Stimulated activated naive CD8-positive, alpha-beta T cell treated with anti-CD3 and anti-CD28 coated beads, Interleukin-15, amount 100 ng/mL, for 72 hours (primary cell): ENCODE measurements at regions not wholly inside any gene's neighbourhood (a gene's known extent, or its start where the extent isn't known, plus 50 kb on each side); places are given as distances from the start of the nearest gene placed in this dataset.

ENCODE experiments used
- ATAC-seq: fragments of 150-1000 bp; cut with Tn5 transposase; 2 replicates; pipeline ENCODE4 v1.10.0; 2021; ENCODE audit warnings: mild to moderate bottlenecking, moderate library complexity
- DNase-seq, 2 donors: peaks; one replicate each; pipeline ENCODE4 v3.0.0; 2021 to 2022
- H3K27ac Mint-ChIP-seq, 2 donors: one replicate each; pipeline ENCODE4 v1.8.0; 2022; ENCODE audit warnings: mild to moderate bottlenecking in 2 of 2, mixed read lengths in 2 of 2, moderate library complexity in 2 of 2
- H3K27me3 Mint-ChIP-seq: one replicate; pipeline ENCODE4 v1.8.0; 2022; ENCODE audit warnings: mixed read lengths
- H3K4me1 Mint-ChIP-seq: one replicate; pipeline ENCODE4 v1.8.0; 2022; ENCODE audit warnings: mild to moderate bottlenecking, mixed read lengths
- H3K4me3 Mint-ChIP-seq, 2 donors: one replicate each; pipeline ENCODE4 v1.8.0; 2022; ENCODE audit warnings: mild to moderate bottlenecking in 2 of 2, mixed read lengths in 2 of 2, moderate library complexity in 1 of 2
- H3K9me3 Mint-ChIP-seq, 2 donors: one replicate each; pipeline ENCODE4 v1.8.0; 2022; ENCODE audit warnings: mixed read lengths in 2 of 2

DNA sequence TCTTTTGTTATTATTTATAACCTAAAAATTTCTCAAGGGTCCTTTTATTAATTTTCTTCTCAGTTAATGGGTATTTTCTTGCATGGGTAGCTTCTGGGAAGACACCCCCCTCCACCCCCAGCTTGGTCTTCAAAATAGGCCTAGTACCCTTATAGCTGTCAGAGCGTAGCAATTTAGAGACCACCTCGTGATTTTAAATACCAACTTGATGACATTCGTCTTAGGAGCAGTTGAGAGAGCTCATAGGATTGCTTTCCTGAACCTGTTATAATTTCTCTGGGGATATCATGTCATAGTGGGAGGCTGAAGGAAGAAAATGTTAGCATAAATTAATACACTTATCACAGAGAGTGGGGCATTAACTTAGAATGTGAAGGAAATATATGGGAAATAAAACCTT, 83.1 kb upstream of the MLIP start:
- Mint-ChIP-seq H3K27ac (no peak overlapping the region), H3K9me3 (no peaks in the 10 kb centered on the region), H3K4me3 (no peak overlapping the region), H3K4me1 (no peaks in the 10 kb centered on the region), H3K27me3 (no peaks in the 10 kb centered on the region)
- DNase-seq (no peak), ATAC-seq (no peak)

DNA sequence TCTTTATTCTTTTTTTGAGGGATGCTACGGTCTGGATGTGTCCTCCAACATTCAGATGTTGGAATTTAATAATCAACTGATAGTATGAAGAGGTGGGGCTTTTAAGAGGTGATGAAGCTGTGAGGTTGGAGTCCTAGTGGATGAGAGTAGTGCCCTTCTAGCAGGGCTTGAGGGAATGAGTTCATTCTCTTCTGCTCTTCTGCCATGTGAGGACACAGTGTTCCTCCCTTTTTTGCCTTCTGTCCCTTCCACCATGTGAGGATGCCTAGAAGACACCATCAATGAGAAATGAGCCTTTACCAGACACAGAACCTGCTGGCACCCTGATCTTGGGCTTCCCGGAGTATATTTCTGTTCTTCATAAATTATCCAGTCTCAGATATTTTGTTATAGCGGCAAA, 82.1 kb upstream of the MLIP start:
- H3K9me3 Mint-ChIP-seq: no peaks in the 10 kb centered on the region
- H3K27ac Mint-ChIP-seq: no peak overlapping the region
- H3K27me3 Mint-ChIP-seq: no peaks in the 10 kb centered on the region
- no peak overlapping the region for H3K4me3 Mint-ChIP-seq
- no peaks in the 10 kb centered on the region for H3K4me1 Mint-ChIP-seq
- no peak for ATAC-seq
- DNase-seq: no peak

DNA sequence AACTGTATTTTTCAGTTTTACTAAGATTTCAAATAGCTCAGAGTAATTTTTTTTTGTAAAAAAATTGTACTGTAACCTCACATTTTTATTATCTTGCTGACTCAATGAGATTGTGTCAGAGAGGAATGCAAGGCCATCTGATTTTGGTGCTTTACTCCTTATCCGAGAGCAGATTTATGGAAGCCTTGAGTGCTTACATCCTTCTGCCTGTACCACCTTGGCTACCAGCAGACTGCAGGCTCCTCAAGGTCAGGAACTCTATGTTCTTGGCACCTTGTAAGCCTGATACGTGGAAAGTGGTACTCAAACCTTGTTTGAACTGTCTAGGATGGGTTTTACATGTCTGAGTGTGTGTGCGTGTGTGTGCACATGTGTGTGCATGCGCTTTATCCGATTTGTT, 80.1 kb upstream of the MLIP start:
- DNase-seq: no peak
- Mint-ChIP-seq H3K9me3 (no peaks in the 10 kb centered on the region), H3K27ac (no peak overlapping the region), H3K4me3 (no peak overlapping the region), H3K27me3 (no peaks in the 10 kb centered on the region), H3K4me1 (no peaks in the 10 kb centered on the region)
- no peak for ATAC-seq

DNA sequence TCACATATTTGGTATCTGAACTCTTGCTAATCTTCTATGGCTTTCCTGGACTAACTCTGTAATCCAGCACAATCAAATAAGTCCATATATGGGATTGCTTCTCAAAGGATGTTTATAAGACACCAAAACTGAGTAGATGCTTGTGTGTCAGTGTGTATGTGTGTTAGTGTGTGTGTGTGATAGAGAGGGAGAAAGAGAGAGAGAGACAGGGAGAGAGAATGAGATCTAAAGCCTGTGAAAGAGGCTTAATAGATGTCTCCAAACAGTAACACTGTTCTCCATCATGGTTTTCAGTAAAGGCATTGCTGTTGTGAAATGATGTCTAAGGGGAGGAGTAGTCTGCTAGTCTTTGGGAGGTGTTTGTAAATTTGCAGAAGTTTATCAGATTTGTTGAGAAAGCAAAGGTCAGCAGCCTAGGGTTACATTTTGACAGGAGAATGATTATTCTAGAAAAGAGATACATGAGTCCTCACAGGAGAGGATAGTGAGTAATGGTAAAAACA, 73.9 kb upstream of the MLIP start:
- peaks cover 0 to 7% of the 10 kb centered on the region in 2 donors for H3K9me3 Mint-ChIP-seq
- H3K27me3 Mint-ChIP-seq: no peaks in the 10 kb centered on the region

DNA sequence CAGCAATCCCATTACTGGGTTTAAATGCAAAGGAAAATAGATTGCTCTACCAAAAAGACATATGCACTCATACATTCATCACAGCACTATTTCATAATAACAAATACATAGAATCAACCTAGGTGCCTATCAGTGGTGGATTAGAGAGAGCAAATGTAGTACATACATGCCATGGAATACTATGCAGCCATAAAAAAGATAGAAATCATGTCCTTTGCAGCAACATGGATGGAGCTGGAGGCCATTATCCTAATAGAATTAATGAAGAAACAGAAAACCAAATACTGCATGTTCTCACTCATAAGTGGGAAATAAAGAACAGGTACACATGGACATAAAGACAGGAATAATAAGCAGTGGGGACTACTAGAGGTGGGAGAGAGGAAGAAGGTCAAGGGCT, 70.7 kb upstream of the MLIP start:
- no peak for DNase-seq
- ATAC-seq: no peak
- Mint-ChIP-seq H3K27ac (no peak overlapping the region), H3K4me1 (no peaks in the 10 kb centered on the region), H3K4me3 (no peak overlapping the region), H3K27me3 (no peaks in the 10 kb centered on the region), H3K9me3 (peaks cover 0 to 7% of the 10 kb centered on the region in 2 donors)

More for the DNA sequence above, 73.9 kb upstream of the MLIP start:
- H3K27ac Mint-ChIP-seq: no peak overlapping the region
- DNase-seq (no peak), ATAC-seq (no peak)
- H3K4me1 Mint-ChIP-seq: no peaks in the 10 kb centered on the region
- H3K4me3 Mint-ChIP-seq: no peak overlapping the region

DNA sequence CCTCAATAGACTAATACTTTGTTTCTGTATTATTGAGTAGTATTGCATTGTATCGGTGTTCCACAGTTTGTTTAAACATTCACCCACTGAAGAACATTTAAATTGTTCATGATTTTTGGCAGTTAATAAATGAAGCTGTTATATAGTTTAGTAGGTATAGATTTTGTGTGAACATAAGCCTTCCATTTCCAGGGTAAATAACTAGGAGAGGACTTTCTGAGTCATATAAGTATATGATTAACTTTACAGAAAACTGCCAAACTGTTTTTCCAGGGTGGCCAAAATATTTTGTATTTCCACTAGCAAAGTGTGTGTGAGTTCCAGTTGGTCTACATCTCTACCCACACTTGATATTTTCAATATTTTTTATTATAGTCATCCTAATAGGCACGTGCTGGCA, 70.0 kb upstream of the MLIP start:
- H3K4me1 Mint-ChIP-seq: no peaks in the 10 kb centered on the region
- DNase-seq (no peak), ATAC-seq (no peak)
- H3K27me3 Mint-ChIP-seq: no peaks in the 10 kb centered on the region
- no peak overlapping the region for H3K4me3 Mint-ChIP-seq
- H3K9me3 Mint-ChIP-seq: peaks cover 0 to 7% of the 10 kb centered on the region in 2 donors
- H3K27ac Mint-ChIP-seq: no peak overlapping the region

DNA sequence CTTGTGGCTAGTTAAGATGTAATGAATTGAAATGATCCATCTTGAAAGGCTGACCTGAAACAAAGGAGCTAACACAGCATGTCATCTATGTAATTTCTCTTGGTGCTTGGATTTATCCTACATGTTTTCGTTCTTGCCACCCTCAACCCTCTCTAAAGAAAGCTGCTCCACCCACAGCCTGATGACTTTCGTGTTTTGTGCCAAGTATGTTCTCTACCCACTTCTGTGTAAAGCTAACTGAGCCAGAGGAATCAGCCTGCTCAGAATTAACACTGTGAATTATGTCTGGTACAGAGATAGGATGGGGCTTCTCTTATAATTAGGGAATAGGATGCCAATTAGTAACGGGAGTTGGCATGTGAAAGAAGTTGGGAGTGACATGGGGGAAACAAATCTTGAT, 67.9 kb upstream of the MLIP start:
- Mint-ChIP-seq H3K9me3 (peaks cover 0 to 7% of the 10 kb centered on the region in 2 donors), H3K4me3 (no peak overlapping the region), H3K27ac (peak overlapping the region in 1 of 2 donors; percentile 26), H3K27me3 (no peaks in the 10 kb centered on the region), H3K4me1 (no peaks in the 10 kb centered on the region)
- no peak for DNase-seq
- ATAC-seq: no peak

DNA sequence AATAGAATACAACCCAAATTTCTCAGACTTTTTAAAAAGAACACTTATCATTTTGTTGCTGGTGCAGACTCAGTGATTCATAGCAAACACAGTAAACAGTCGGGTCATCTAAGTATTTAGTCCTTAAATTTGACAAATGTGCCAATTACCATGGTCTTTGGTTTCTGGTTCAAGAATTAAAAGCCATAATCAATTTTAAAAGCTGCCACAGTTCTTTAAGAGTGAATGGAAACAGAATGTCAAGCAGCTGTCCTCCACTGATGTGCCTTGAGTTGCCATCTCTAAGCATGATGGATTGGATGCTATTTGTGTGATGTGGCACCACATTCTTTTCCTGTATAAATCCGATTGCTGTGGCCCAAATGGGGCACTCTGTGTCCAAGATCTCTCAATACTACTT, 67.2 kb upstream of the MLIP start:
- ATAC-seq: no peak
- no peaks in the 10 kb centered on the region for H3K27me3 Mint-ChIP-seq
- DNase-seq: no peak
- H3K27ac Mint-ChIP-seq: no peak overlapping the region
- H3K4me3 Mint-ChIP-seq: no peak overlapping the region
- no peaks in the 10 kb centered on the region for H3K4me1 Mint-ChIP-seq
- H3K9me3 Mint-ChIP-seq: peaks cover 0 to 7% of the 10 kb centered on the region in 2 donors

DNA sequence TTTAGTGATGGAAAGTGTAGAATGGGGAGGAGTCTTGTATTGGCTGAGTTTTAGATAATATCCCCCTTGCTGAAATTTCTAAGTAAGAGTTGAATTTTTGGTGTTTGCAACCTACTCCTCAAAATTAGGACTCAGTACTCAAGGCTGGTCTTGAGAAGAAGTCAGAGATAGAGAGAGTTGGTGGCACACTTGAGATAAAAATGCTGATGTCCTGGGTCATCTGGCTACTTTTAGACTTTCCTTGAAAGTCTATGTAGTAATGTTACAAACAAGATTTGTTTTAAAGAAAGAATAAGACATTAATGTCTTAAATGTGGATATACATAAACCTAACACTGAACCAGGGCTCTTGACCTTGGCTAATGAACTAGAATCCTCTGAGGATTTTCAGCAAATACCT, 62.5 kb upstream of the MLIP start:
- no peak for ATAC-seq
- H3K4me3 Mint-ChIP-seq: no peak overlapping the region
- no peaks in the 10 kb centered on the region for H3K27me3 Mint-ChIP-seq
- H3K9me3 Mint-ChIP-seq: no peaks in the 10 kb centered on the region
- H3K27ac Mint-ChIP-seq: no peak overlapping the region
- DNase-seq: no peak
- no peaks in the 10 kb centered on the region for H3K4me1 Mint-ChIP-seq

DNA sequence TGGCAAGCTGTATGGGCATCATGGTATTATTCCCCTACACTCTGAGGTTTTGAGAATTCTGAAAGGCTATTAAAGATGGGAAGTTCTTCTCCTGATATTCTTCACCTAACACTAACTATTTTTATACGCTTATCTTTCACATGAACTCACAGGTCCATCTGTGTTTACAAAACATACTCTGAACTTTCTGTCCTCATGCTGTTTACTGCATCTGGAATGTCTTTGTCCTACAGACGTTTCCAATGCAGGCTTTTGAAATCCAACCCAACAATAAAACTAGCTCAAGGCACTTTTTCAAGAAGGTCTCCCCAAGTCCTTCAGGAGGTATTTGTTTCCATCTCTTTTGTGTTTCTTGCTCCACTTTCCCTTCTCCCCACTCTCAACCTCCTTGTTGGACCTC, 60.5 kb upstream of the MLIP start:
- H3K27ac Mint-ChIP-seq: no peak overlapping the region
- no peaks in the 10 kb centered on the region for H3K4me1 Mint-ChIP-seq
- no peaks in the 10 kb centered on the region for H3K27me3 Mint-ChIP-seq
- H3K9me3 Mint-ChIP-seq: no peaks in the 10 kb centered on the region
- no peak overlapping the region for H3K4me3 Mint-ChIP-seq
- ATAC-seq (no peak), DNase-seq (no peak)

DNA sequence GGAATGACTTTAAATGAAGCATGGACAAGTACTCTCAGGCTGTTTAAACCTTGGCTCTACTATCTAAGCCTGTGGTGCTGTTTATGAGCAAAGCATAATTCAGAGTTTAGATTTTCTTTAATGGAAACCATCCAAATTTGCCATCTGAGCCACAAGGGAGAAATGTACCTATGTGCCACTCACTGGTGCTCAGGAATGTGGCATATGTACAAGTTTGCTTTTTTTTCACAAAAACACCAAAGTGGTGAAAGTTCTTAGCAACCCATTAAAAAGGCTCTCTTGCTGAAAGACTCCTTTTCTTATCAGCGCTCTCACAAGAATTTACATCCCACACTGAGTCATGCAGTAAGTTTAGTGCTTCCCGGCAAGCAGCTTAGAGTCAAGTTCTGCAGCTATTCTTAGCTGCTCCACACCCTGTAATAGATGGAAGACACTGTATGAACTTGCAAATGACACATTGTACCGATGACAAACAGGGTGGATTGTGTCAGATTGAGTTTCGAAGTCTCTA, 57.3 kb upstream of the MLIP start:
- Mint-ChIP-seq H3K4me1 (no peaks in the 10 kb centered on the region), H3K27me3 (no peaks in the 10 kb centered on the region), H3K27ac (no peak overlapping the region), H3K9me3 (no peaks in the 10 kb centered on the region), H3K4me3 (no peak overlapping the region)
- DNase-seq (no peak), ATAC-seq (no peak)

DNA sequence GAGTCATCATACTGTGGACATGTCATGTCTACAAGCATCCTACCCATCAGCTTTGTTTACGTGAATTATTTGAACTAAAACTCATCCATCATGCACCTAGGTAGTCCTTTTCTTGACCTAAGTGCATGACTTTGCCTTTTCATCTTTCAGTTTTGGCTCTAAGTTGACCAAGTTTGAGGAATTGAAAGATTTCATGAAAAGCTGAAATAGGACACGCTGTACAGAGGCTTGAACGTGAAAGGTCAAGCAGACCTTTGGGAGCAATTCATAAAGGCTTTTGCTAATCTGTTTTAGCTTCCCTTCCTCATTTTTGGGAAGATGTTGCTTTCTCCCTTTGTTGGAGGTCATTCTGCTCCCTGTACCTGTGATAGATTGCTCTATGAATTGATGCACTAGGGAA, 55.1 kb upstream of the MLIP start:
- ATAC-seq: no peak
- H3K27me3 Mint-ChIP-seq: no peaks in the 10 kb centered on the region
- no peaks in the 10 kb centered on the region for H3K4me1 Mint-ChIP-seq
- no peak overlapping the region for H3K27ac Mint-ChIP-seq
- H3K9me3 Mint-ChIP-seq: no peaks in the 10 kb centered on the region
- no peak overlapping the region for H3K4me3 Mint-ChIP-seq
- no peak for DNase-seq

DNA sequence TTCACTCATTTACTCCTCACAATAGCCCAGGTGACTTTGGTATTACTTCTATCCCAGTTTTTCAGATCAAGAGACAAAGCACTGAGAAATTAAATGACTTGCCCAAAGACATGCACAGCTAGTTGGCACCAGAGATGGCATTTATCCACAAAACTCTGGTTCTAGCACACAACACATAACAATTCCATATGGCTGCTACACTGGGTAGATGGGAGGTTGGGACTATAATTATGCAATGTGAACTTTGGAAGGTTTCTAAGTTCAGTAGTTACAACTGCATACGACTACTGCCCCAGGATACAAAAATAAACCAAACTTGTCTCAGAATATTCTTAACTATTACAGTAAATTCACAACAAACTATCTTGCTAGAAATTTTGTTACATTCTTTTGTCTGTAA, 54.2 kb upstream of the MLIP start:
- H3K9me3 Mint-ChIP-seq: no peaks in the 10 kb centered on the region
- H3K4me1 Mint-ChIP-seq: no peaks in the 10 kb centered on the region
- H3K4me3 Mint-ChIP-seq: no peak overlapping the region
- DNase-seq (no peak), ATAC-seq (no peak)
- no peak overlapping the region for H3K27ac Mint-ChIP-seq
- H3K27me3 Mint-ChIP-seq: no peaks in the 10 kb centered on the region

DNA sequence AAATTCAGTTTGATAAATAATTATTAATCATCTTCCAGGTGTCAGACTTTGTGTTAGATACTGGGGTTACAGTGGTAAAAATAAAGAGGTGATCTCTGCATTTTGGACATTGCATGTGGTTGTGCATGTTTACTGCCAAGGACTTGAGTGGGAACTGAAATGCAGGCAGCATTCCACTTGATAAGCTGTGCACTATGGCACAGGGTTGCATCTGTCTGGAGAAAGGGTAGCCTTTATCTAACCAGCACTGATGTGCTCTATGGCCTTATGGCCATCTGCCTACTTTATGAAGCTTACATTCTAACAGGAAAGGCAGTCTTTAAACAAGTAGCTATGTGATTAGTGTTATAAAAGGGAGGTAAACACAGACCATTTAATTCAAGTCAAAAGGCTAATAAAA, 53.0 kb upstream of the MLIP start:
- no peaks in the 10 kb centered on the region for H3K4me1 Mint-ChIP-seq
- H3K9me3 Mint-ChIP-seq: no peaks in the 10 kb centered on the region
- no peaks in the 10 kb centered on the region for H3K27me3 Mint-ChIP-seq
- H3K4me3 Mint-ChIP-seq: no peak overlapping the region
- no peak for ATAC-seq
- no peak overlapping the region for H3K27ac Mint-ChIP-seq
- no peak for DNase-seq

DNA sequence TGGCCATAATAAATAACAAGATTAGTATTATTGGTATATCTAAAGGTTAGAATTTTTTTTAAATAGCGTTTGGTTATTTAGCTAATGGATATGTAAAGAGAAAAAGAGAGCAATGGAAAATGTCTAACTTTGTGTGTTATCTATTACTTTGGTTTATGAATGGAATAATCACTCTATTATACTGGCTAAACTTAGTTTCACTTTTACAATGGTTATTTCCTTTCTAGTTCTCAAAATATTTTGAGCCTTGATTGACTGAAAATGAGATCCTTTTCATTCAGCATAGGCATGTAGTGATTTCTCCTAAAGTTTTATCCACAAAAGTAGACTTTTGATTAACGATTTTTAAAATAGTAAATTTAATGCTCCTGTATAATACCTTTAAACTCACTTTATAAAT, 51.6 kb upstream of the MLIP start:
- Mint-ChIP-seq H3K4me3 (no peak overlapping the region), H3K9me3 (no peaks in the 10 kb centered on the region), H3K27ac (no peak overlapping the region), H3K4me1 (no peaks in the 10 kb centered on the region), H3K27me3 (no peaks in the 10 kb centered on the region)
- ATAC-seq (no peak), DNase-seq (no peak)

DNA sequence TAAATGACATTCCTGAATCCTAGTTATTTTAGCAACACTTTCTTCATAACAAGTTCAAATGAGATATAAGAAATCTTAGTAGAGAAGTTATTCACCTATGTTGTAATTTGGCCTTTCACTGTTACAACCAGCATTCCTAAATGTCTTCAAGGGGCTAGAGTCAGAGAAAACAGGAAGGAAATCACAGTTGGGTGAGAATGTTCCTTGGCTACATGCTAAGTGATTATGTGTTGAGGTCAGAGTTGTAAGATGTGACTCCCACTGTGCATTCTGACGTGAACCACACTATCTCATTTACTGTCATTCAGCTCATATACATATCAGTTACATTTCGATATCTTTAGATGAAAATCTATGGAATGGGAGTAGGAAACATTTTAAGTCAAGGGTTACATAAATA, 51.0 kb upstream of the MLIP start:
- no peaks in the 10 kb centered on the region for H3K27me3 Mint-ChIP-seq
- H3K27ac Mint-ChIP-seq: no peak overlapping the region
- H3K9me3 Mint-ChIP-seq: no peaks in the 10 kb centered on the region

More for the DNA sequence above, 51.0 kb upstream of the MLIP start:
- Mint-ChIP-seq H3K4me3 (no peak overlapping the region), H3K4me1 (no peaks in the 10 kb centered on the region)
- no peak for ATAC-seq
- DNase-seq: no peak
